ENCODE measurements at regions not wholly inside any gene's neighbourhood (a gene's known extent, or its start where the extent isn't known, plus 50 kb on each side); places are given as distances from the start of the nearest gene placed in this dataset.

DNA sequence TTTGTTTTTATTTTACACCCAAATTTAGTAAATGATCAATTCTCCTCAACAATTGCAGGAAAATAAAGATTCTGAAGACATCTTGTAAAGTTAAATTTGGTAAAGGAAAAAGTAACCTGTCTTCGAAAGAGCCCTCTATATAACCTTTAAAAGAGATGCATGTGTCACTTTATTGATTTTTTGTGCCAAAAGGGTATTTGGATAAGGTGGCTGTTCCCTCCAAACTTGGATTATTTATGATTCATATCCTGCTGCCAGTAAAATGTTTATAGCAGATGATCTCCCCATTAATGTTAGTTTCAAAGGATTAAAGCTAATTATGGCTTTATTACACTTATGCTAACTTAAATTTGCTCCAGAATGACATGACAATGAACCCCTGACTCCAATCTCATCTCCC is 98.8 kb downstream of the DUSP6 start:
- no peak for DNase-seq

- DNase-seq: no peak
Observed at GRCh38 chr12:89252284-89252683, 100.0 kb downstream of the DUSP6 start.

DNA sequence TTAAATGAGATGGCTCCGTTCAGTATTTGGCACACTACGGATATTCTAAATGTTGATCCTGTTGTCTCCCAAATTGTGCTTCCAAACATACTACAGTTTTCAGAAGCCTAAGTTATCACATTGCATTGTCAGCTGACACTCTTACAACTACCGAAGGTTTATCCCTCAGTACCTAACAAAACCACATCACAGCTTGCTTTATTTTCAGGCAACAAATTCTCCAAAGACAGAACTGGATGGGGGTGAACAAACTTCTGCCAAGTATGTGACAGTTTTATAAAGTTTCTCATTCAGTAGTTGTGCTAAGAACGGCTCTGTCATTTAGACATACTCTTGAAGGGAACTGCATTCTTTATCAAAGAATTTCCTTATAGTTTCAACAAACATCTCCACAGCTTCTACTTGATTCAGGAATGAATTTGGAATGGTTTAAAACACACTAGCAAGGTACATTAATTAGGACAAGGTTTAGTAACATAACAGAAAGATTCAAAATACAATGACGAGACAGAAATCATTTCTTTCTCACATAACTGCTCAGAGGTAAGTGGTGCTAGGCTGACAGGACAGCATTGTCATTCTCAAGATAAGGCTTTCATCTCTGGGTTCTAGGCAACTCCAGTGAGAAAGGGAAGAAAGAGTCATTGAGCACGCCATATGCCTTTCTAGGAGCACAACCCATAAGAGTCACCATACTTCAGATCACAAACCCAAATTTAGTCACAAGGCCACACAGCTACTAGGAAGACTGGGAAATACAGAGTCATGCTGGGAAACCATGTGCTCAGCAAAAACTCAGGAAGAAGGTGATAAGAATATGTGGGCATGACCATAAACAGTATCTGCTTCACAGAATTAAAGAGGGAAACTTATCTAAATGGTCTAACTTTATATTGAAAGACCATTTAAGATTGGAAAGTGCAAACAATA is 100.7 kb downstream of the DUSP6 start:
- DNase-seq: no peak

- DNase-seq: no peak
Observed at GRCh38 chr12:89250636-89251035, 101.7 kb downstream of the DUSP6 start.

DNA sequence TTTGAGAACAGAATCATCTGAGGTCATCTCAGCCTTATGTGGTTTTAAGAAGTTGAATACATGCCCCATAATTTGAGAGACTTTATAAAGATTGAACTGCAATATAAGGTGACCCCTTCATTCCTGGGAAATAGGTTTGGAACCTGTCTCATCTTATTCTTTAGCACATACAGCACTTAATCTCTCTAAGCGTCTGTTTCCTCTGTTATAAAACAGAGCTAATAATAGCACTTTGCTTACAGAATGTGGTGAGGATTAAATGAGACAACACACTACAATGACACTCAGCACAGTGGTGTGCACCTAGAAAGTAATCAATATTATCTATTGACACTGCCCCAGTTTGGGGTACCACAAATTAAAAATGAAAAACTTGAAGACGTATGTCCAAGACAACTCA is 102.1 kb downstream of the DUSP6 start:
- DNase-seq: no peak

DNA sequence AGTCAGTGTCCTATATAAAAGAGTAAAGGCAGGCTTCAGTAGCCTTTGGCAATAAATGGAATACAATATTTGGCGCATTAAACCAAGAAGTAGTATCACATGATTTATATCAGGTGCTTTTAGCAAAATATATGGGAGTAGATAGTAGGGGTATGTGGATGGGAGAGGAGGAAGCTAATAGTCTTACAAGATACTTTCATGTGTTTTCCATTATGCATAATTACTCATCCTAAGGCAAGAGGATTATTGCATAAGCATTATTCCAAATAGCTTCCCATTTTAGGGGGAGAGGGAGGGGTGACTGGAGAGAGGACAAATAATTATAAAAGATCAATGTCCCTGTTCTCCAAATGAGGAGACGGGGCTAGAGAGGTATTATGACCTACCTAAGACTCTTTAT is 104.3 kb downstream of the DUSP6 start:
- DNase-seq: no peak

DNA sequence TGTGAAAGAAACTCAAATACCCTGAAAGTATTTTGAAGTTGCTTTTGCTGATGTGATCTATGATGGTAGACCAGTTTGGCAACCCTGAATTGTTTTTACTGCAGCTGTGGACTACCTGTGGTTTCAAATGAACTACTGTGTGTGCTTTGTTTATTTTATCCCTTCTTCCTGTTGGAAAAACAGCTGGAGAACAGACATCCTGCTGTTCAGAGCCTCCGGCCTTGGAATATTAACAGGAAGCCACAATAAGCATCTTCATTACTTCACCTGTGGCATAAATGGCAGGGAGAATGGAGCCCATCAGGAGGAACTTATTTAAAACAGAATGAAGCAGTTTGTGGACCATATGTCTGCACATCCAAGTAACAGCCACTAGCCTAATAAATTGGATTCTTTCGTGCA is 104.8 kb downstream of the DUSP6 start:
- DNase-seq: no peak

GRCh38 chr12:89245090-89245489 is 107.2 kb downstream of the DUSP6 start:
- no peak for DNase-seq

GRCh38 chr12:89244536-89244935 is 107.8 kb downstream of the DUSP6 start:
- no peak for DNase-seq

GRCh38 chr12:89243771-89244170 is 108.5 kb downstream of the DUSP6 start:
- no peak for DNase-seq

- DNase-seq: no peak
Observed at GRCh38 chr12:89239534-89239933, 112.8 kb downstream of the DUSP6 start.

- no peak for DNase-seq
Observed at GRCh38 chr12:89238593-89238992, 113.7 kb downstream of the DUSP6 start.

DNA sequence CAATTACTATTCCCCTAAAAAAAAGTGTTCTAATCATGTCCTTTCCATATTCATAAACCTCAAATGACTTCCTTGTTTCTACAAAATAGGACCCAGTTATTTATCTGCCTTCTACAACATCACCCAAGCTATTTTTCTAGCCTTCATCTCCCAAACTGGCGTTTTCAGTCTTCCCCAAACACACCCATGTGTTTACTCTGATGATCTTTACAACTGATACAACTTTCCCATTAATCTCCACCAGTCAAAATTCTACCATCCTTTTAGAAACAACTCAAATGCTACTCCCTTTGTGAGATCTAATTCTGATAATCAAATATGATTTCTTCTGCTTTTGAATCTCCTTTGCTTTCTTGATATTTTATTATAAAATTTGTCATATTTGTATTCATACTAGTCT is 114.5 kb downstream of the DUSP6 start:
- DNase-seq: no peak

- DNase-seq: no peak
Observed at GRCh38 chr12:89236748-89237383, 115.4 kb downstream of the DUSP6 start.

DNA sequence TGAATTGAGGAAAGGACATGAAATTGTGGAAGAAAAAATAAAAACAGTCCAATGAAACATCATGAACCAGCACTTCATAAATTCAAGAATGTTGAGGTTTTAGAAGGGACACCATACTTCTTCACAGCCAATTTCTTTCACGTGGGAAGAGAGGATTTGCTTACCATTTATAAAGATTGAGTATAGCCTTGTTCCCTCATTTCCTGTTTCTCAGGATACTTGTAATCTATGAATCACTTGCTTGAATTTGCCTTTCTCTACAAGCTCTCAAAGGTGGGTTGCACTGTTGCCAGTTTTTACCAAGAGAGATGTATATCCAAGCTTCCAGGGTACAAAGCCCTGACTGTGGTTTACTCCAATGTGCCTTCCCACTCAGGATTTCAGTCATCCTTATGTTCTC is 116.1 kb downstream of the DUSP6 start:
- DNase-seq: no peak

DNA sequence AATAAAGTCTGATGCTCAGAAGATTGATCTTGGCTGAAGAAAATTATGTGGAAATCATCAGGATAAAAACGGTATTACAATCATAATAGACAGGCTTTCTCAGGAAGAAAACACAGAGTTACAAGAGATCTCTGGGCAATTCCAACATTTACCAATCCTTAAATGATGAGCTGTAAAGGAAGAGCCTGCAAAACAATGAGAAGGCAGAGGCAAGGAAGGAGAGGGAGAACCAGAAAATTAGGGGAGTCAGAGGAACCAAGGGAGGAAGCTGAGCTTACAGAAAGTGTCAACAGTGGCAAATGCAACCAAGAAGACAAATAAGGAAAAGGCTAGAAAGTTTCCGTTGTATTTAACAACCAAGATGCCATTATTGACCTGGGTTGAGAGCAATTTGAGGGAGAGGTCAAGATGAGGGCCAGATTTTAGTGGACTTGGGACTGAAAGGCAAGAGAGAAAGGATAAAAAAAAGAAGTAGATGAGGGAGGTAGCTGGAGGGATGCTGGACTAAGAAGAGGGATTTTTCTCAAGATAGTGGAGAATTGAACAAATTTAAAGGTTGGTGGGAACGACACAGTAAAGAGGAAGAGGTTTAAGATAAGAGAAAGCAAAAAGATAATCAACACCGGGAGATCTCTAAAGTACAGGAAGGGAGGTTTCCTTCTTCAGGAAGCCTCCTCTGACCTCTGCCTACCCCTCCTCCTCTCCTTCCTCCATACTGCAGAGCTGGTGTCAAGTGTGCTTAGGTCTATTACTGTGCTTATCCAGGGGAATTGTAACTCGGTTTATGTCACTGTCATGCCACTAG is 116.9 kb downstream of the DUSP6 start:
- DNase-seq: no peak

DNA sequence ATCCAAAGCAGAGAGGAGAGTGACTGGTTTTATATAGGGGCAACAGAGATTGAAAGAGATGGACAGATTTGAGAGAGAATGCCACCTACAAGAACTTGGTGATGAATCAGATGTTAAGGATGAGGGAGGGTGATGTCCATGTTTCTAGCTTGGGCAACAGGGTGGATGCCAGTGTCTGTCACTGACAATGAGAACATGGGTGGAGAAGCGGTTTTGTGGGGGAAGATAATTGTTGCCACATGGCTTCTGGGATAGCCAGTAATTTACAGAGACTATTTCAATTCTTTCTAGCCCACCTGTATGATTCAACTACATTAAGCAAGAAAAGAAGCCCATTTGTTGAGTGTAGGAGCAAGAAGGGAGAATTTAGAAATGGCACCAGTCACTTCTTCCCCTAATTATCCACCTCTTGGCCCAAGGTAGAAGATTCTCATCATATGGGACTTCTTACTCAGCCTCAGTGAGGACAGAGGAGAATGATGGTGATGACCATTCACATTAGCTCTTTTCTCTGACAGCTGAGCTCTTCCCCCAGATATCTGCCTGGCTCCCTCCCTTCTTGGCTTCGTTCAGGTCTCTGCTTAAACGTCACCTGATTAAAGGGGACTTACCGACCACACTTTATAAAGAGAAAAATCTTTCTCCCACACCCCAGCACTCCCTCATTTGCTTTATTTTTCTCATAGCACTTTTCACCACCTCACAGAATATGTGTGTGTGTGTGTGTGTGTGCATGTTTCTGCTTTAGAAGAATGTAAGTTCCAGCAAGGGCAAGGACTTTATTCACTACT is 117.8 kb downstream of the DUSP6 start:
- no peak for DNase-seq

DNA sequence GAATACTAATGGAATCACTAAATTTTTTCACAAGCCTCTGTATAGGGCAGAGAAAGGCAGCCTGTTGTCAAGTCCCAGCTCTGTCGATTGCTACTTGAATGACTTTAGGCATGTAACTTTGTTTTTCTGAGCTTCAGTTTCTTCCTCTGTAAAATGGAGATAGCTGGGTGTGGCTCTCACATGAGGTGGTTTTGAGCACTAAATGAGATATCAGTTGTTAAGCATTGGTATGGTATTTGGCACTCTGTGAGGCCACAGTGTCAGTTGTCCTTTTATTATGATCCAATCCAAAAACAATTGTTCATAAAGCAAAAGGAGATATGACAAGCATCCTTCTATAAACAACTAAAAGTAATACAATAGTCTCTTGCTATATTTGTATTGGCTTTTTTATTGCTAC is 120.6 kb downstream of the DUSP6 start:
- DNase-seq: no peak

DNA sequence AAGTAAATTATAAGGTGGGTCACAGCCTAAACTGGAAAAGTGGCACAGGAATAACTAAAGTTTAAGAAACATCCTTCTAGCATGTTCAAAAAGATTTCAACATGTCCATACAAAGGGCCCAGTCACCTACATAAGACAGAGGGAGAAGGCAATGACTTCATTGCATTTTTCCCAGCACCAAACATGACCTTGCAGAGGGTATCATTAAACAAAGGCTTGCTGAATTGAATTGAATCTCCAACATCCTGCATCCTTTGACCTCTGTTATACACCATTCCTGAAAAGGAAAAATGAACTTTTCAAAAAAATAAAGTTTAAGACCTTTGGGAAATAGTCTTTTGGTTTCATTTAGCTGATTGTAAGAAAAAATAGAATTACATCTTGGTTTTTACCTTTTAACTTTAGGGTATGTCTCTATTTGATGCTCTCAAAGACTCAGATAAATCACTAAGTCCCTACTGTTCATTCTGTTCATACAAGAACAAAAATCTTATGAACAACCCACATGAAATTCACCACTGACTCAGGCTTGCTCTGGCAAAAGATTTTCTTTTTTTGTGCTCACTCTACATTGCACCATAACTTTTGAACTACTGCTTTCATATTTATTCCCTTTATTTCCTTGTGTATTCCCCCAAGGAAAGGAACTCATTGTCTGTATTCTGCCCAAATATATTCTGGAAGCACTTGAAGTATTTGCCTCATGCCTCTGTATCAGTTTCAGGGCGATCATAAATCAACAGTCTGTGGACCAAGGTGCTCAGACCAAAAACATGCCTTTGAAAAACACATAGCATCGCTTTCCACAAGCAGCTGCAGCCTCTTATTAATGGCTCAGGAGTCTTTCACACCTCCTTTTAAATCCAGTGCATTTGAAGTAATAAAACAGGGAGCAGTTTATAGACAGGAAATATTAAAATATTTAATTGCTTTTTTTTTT is 121.7 kb downstream of the DUSP6 start:
- no peak for DNase-seq

- DNase-seq: no peak
Observed at GRCh38 chr12:89228491-89228890, 123.8 kb downstream of the DUSP6 start.

- DNase-seq: no peak
Observed at GRCh38 chr12:89227774-89228173, 124.5 kb downstream of the DUSP6 start.

All from NCI-H2171 treated with DMSO at 0.1 percent for 48 hours (cell line).